IMR-90 (cell line): ENCODE measurements at regions not wholly inside any gene's neighbourhood (a gene's known extent, or its start where the extent isn't known, plus 50 kb on each side); places are given as distances from the start of the nearest gene placed in this dataset.

Experiments
- ATAC-seq: fragments of 200-7000 bp; cut with Tn5 transposase; 2 replicates; pipeline ENCODE4 v1.9.1; 2020; ENCODE audit warnings: low read depth, mild to moderate bottlenecking, moderate library complexity
- BruUV-seq: library from RNA; stranded (reverse); fragments of 400-500 nt; replicated peaks from 2 replicates; lab custom pipeline; 2021; lab: Mats Ljungman, UMichigan
- CTCF ChIA-PET: fragments of 300-600 bp; formaldehyde crosslinking; extraction: SDS; loops from one replicate; lab custom pipeline; 2021; ENCODE audit warnings: antibody characterized with exemption; lab: Yijun Ruan, JAX
- POLR2A ChIA-PET: fragments of 300-600 bp; sonication (Branson Sonifier 250); formaldehyde crosslinking; loops from one replicate; lab custom pipeline; 2022; ENCODE audit warnings: antibody characterized with exemption; ENCODE audit not compliant: unreplicated experiment; lab: Charles Lee
- DNase-seq: peaks from one replicate; pipeline ENCODE4 v3.0.0; 2013
- H2AFZ ChIP-seq: replicated peaks from 2 replicates; pipeline ENCODE3; 2013; ENCODE audit warnings: low read length, mild to moderate bottlenecking; ENCODE audit not compliant: poor library complexity
- H2AK5ac ChIP-seq: 2 replicates; pipeline ENCODE4 v1.6.1; 2013; ENCODE audit warnings: low read depth, low read length, inconsistent platforms
- H2AK9ac ChIP-seq: replicated peaks from 2 replicates; pipeline ENCODE3; 2013; ENCODE audit warnings: mild to moderate bottlenecking, low read depth, low read length, moderate library complexity; ENCODE audit not compliant: poor library complexity
- H2BK120ac ChIP-seq: 2 replicates; pipeline ENCODE4 v1.6.1; 2013; ENCODE audit warnings: low read depth, low read length, inconsistent platforms
- H2BK15ac ChIP-seq: 3 replicates; pipeline ENCODE4 v1.6.1; 2013; ENCODE audit warnings: low read depth, low read length, inconsistent platforms
- H2BK20ac ChIP-seq: 2 replicates; pipeline ENCODE4 v1.6.1; 2013; ENCODE audit warnings: low read depth, mild to moderate bottlenecking, inconsistent platforms, low read length, moderate library complexity
- H2BK5ac ChIP-seq: 2 replicates; pipeline ENCODE4 v1.6.1; 2013; ENCODE audit warnings: mild to moderate bottlenecking, low read depth, low read length, inconsistent platforms; ENCODE audit not compliant: poor library complexity, severe bottlenecking
- H3K14ac ChIP-seq: replicated peaks from 2 replicates; pipeline ENCODE4 v1.6.1; 2013; ENCODE audit warnings: low read depth, low read length, inconsistent platforms
- H3K18ac ChIP-seq: 2 replicates; pipeline ENCODE4 v1.6.1; 2013; ENCODE audit warnings: low read depth, low read length, control low read depth
- H3K23ac ChIP-seq: 2 replicates; pipeline ENCODE4 v1.6.1; 2013; ENCODE audit warnings: low read depth, low read length, inconsistent platforms
- H3K27ac ChIP-seq: 2 replicates; pipeline ENCODE4 v1.5.1; 2013; ENCODE audit warnings: mild to moderate bottlenecking, control low read depth, low read length; ENCODE audit not compliant: insufficient read depth
- H3K27me3 ChIP-seq: 2 replicates; pipeline ENCODE4 v1.6.1; 2013; ENCODE audit warnings: low read length; ENCODE audit not compliant: control insufficient read depth, insufficient read depth
- H3K36me3 ChIP-seq: 2 replicates; pipeline ENCODE4 v1.6.1; 2013; ENCODE audit warnings: low read length, mixed read lengths; ENCODE audit not compliant: control insufficient read depth, insufficient read depth
- H3K4ac ChIP-seq: 2 replicates; pipeline ENCODE4 v1.6.1; 2013; ENCODE audit warnings: low read depth, low read length, inconsistent platforms
- H3K4me1 ChIP-seq: 2 replicates; pipeline ENCODE4 v1.6.1; 2013; ENCODE audit warnings: low read length, mixed read lengths; ENCODE audit not compliant: control insufficient read depth, insufficient read depth
- H3K4me2 ChIP-seq: 2 replicates; pipeline ENCODE4 v1.6.1; 2013; ENCODE audit warnings: low read depth, mild to moderate bottlenecking, control low read depth, low read length, moderate library complexity
- H3K4me3 ChIP-seq: 2 replicates; pipeline ENCODE4 v1.5.1; 2013; ENCODE audit warnings: low read depth, mild to moderate bottlenecking, control low read depth, low read length, moderate library complexity; ENCODE audit not compliant: insufficient read depth
- H3K56ac ChIP-seq: 2 replicates; pipeline ENCODE4 v1.6.1; 2013; ENCODE audit warnings: low read length, inconsistent platforms; ENCODE audit not compliant: insufficient read depth; ENCODE audit errors: extremely low read depth
- H3K79me1 ChIP-seq, 2 experiments: 2 replicates each; pipeline ENCODE4 v1.6.1; 2013; ENCODE audit warnings: low read length in 2 of 2, inconsistent platforms in 1 of 2, low read depth in 1 of 2
- H3K9ac ChIP-seq: 2 replicates; pipeline ENCODE4 v1.6.1; 2013; ENCODE audit warnings: low read depth, low read length, control low read depth
- H3K9me1 ChIP-seq: 2 replicates; pipeline ENCODE4 v1.6.1; 2013; ENCODE audit warnings: low read length, inconsistent platforms; ENCODE audit not compliant: insufficient read depth
- H3K9me3 ChIP-seq: 2 replicates; pipeline ENCODE4 v1.6.1; 2013; ENCODE audit warnings: low read length; ENCODE audit not compliant: control insufficient read depth, insufficient read depth
- H4K20me1 ChIP-seq: 2 replicates; pipeline ENCODE4 v1.6.1; 2013; ENCODE audit warnings: low read length, inconsistent platforms; ENCODE audit not compliant: insufficient read depth
- H4K5ac ChIP-seq: 2 replicates; pipeline ENCODE4 v1.6.1; 2013; ENCODE audit warnings: mild to moderate bottlenecking, low read depth, low read length, control low read depth
- H4K8ac ChIP-seq, 2 experiments: 2 replicates each; pipeline ENCODE4 v1.6.1; 2013; ENCODE audit warnings: low read depth in 2 of 2, low read length in 2 of 2, control low read depth in 1 of 2, inconsistent platforms in 1 of 2
- H4K91ac ChIP-seq: 2 replicates; pipeline ENCODE4 v1.6.1; 2013; ENCODE audit warnings: low read depth, low read length, inconsistent platforms; ENCODE audit not compliant: insufficient read depth
- BHLHE40 ChIP-seq: fragments of 150-350 bp; IDR thresholded peaks from 2 replicates; pipeline ENCODE4 v1.6.1; 2016; ENCODE audit warnings: mild to moderate bottlenecking, low read depth, low read length
- CEBPB ChIP-seq: IDR thresholded peaks from 2 replicates; pipeline ENCODE4 v1.6.1; 2012; ENCODE audit warnings: low read depth, low read length, improper control_type of control experiment
- CHD1 ChIP-seq: IDR thresholded peaks from 2 replicates; pipeline ENCODE4 v1.6.1; 2012; ENCODE audit warnings: low read depth, low read length, improper control_type of control experiment
- FOS ChIP-seq: fragments of 150-350 bp; IDR thresholded peaks from 2 replicates; pipeline ENCODE4 v1.6.1; 2016; ENCODE audit warnings: low read depth, low read length
- MAFK ChIP-seq: IDR thresholded peaks from 2 replicates; pipeline ENCODE4 v1.6.1; 2012; ENCODE audit warnings: low read depth, low read length, improper control_type of control experiment
- MAZ ChIP-seq: IDR thresholded peaks from 2 replicates; pipeline ENCODE4 v1.6.1; 2012; ENCODE audit warnings: low read depth, mild to moderate bottlenecking, low read length, improper control_type of control experiment, moderate library complexity, borderline replicate concordance
- MXI1 ChIP-seq: IDR thresholded peaks from 2 replicates; pipeline ENCODE4 v1.6.1; 2012; ENCODE audit warnings: low read depth, mild to moderate bottlenecking, low read length, moderate library complexity, borderline replicate concordance
- NFE2L2 ChIP-seq: fragments of 150-350 bp; IDR thresholded peaks from 2 replicates; pipeline ENCODE4 v1.6.1; 2016; ENCODE audit warnings: low read depth, mild to moderate bottlenecking, low read length
- POLR2A ChIP-seq: IDR thresholded peaks from 2 replicates; pipeline ENCODE4 v1.6.1; 2012; ENCODE audit warnings: mild to moderate bottlenecking, low read depth, low read length
- RAD21 ChIP-seq: IDR thresholded peaks from 2 replicates; pipeline ENCODE4 v1.6.1; 2012; ENCODE audit warnings: low read length, improper control_type of control experiment
- RCOR1 ChIP-seq: IDR thresholded peaks from 2 replicates; pipeline ENCODE4 v1.6.1; 2012; ENCODE audit warnings: mild to moderate bottlenecking, low read length, improper control_type of control experiment; ENCODE audit not compliant: insufficient replicate concordance
- SMC3 ChIP-seq: fragments of 150-350 bp; IDR thresholded peaks from 2 replicates; pipeline ENCODE4 v1.6.1; 2016; ENCODE audit warnings: low read depth, mild to moderate bottlenecking, antibody characterized with exemption, low read length, moderate library complexity
- WGBS, 2 experiments: methylation state at CpG; one replicate each; pipeline versions ENCODE4 v1.1.5 to v1.1.7; 2013; ENCODE audit warnings: missing lambda C conversion rate in 2 of 2; ENCODE audit not compliant: insufficient read length in 1 of 2; ENCODE audit errors: extremely low coverage in 2 of 2; 5-methylcytosine and 5-hydroxymethylcytosine counted together
- dilution Hi-C: fragments of 300-500 bp; cut with HindIII; formaldehyde crosslinking; loops from one replicate; pipeline ENCODE4 v1.14.3; 2018; ENCODE audit warnings: low sequenced_read_pairs; ENCODE audit not compliant: unreplicated experiment
- in situ Hi-C: fragments of 300-500 bp; cut with MboI; formaldehyde crosslinking; loops from 3 replicates; pipeline ENCODE4 v1.14.3; 2019; ENCODE audit warnings: low sequenced_read_pairs, inconsistent platforms, mixed read lengths
- intact Hi-C: fragments of 100-400 bp; cut with micrococcal nuclease; formaldehyde crosslinking; loops from 2 replicates; pipeline ENCODE4 v1.10.0; 2022
- TF ChIP-seq, protein P1 (sequence below): conservative IDR thresholded peaks from 2 replicates; pipeline ENCODE4 v1.5.1; 2012; ENCODE audit warnings: mild to moderate bottlenecking, low read depth, low read length, improper control_type of control experiment
- TF ChIP-seq, protein P2 (sequence below): fragments of 150-350 bp; IDR thresholded peaks from 2 replicates; pipeline ENCODE4 v1.6.1; 2017; ENCODE audit warnings: mild to moderate bottlenecking, antibody characterized with exemption, low read length, low read depth
- TF ChIP-seq, protein P3 (sequence below): fragments of 150-350 bp; IDR thresholded peaks from 2 replicates; pipeline ENCODE4 v1.6.1; 2016; ENCODE audit warnings: low read depth, mild to moderate bottlenecking, low read length, moderate library complexity, borderline replicate concordance

DNA sequence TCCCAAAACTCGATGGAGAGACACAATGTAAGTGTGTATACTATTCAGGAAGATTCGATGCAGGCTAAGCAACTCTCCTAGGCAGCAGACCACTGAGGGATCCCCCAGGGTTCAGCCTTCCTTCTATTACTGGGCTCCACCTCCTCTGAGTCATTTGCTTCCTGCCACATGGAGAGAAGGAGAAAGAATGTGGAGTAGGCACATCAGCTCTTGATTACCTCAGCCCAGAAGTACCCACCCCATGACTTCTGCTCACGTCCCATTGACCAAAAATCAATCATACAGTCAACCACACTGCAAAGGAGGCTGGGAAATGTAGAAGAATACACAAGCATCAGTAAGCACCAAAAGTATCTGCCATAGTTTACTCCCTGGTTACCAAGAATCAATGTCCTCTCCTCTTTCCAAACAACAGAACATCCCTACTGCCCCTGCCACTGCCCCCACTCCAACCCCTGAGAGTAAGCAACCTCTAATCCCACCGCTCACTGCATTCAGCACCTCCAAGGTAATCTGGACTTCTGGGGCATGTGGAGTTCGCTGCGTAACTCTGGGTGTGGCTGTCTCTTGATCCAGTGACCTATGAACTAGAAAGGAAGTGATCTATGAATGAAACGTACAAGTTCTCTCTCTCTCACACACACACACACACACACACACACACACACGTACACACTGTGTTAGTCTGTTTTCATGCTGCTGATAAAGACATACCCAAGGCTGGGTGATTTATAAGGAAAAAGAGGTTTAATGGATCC, 91.2 kb upstream of the C1QTNF7 start:
- intact Hi-C loops: no loop called here
- peak overlapping the region; percentile 62 to 72; a peak in 3 of 4 replicates for H4K8ac ChIP-seq
- no peak overlapping the region for H3K4me3 ChIP-seq
- H3K18ac ChIP-seq: peak overlapping the region; percentile 90
- peak overlapping the region; percentile 83 for H2BK20ac ChIP-seq
- no peak overlapping the region for H3K4me2 ChIP-seq
- peaks cover 10% of the 10 kb centered on the region for H3K4me1 ChIP-seq
- no peaks in the 10 kb centered on the region for H3K36me3 ChIP-seq
- H4K20me1 ChIP-seq: no peaks in the 10 kb centered on the region
- dilution Hi-C loops: no loop called here
- H3K4ac ChIP-seq: peak overlapping the region; percentile 88
- H2AFZ ChIP-seq: peak overlapping the region; percentile 66
- H2AK9ac ChIP-seq: peak overlapping the region; percentile 84
- ATAC-seq (peak; percentile 76), DNase-seq (peak; percentile 92)
- H2BK15ac ChIP-seq: peak overlapping the region; percentile 95; the same call in 2 of the 3 replicates
- no peaks in the 10 kb centered on the region for H3K79me1 ChIP-seq
- in situ Hi-C loops: loop anchor here (10.0 to 25.0 kb wide), 2 partner anchors 118 to 1424 kb away; no protein-coding TSS in a partner anchor
- peak overlapping the region; percentile 83 for H2AK5ac ChIP-seq
- H3K9ac ChIP-seq: no peak overlapping the region
- H3K9me3 ChIP-seq: no peaks in the 10 kb centered on the region
- H2BK120ac ChIP-seq: peak overlapping the region; percentile 85
- H4K91ac ChIP-seq: peak overlapping the region; percentile 86
- peak overlapping the region; percentile 16; the same call in 1 of the 2 replicates for H3K56ac ChIP-seq
- BruUV-seq: no TSS peak
- peak overlapping the region; percentile 81 for H4K5ac ChIP-seq
- ChIA-PET CTCF (no interaction called here), POLR2A (no interaction called here)
- H3K27ac ChIP-seq: peak overlapping the region; percentile 10
- peaks cover 2% of the 10 kb centered on the region for H3K27me3 ChIP-seq
- peaks cover 8% of the 10 kb centered on the region for H3K9me1 ChIP-seq
- WGBS, 2 experiments: no CpG with 5 or more reads among the region's 8 CpGs
- H3K23ac ChIP-seq: peak overlapping the region; percentile 70; the same call in 1 of the 2 replicates
- peak overlapping the region; percentile 66 for H2BK5ac ChIP-seq
- peak overlapping the region; percentile 78 for H3K14ac ChIP-seq
- TF ChIP-seq, protein P1, sequence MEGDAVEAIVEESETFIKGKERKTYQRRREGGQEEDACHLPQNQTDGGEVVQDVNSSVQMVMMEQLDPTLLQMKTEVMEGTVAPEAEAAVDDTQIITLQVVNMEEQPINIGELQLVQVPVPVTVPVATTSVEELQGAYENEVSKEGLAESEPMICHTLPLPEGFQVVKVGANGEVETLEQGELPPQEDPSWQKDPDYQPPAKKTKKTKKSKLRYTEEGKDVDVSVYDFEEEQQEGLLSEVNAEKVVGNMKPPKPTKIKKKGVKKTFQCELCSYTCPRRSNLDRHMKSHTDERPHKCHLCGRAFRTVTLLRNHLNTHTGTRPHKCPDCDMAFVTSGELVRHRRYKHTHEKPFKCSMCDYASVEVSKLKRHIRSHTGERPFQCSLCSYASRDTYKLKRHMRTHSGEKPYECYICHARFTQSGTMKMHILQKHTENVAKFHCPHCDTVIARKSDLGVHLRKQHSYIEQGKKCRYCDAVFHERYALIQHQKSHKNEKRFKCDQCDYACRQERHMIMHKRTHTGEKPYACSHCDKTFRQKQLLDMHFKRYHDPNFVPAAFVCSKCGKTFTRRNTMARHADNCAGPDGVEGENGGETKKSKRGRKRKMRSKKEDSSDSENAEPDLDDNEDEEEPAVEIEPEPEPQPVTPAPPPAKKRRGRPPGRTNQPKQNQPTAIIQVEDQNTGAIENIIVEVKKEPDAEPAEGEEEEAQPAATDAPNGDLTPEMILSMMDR: no peak
- TF ChIP-seq CHD1 (no peak), MAFK (no peak), CEBPB (no peak), RAD21 (no peak), NFE2L2 (no peak), FOS (no peak), MAZ (no peak), RCOR1 (no peak), MXI1 (no peak), BHLHE40 (no peak), POLR2A (no peak), SMC3 (no peak)
- TF ChIP-seq, protein P2, sequence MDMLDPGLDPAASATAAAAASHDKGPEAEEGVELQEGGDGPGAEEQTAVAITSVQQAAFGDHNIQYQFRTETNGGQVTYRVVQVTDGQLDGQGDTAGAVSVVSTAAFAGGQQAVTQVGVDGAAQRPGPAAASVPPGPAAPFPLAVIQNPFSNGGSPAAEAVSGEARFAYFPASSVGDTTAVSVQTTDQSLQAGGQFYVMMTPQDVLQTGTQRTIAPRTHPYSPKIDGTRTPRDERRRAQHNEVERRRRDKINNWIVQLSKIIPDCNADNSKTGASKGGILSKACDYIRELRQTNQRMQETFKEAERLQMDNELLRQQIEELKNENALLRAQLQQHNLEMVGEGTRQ: no peak; the same call in 1 of the 2 replicates
- TF ChIP-seq, protein P3, sequence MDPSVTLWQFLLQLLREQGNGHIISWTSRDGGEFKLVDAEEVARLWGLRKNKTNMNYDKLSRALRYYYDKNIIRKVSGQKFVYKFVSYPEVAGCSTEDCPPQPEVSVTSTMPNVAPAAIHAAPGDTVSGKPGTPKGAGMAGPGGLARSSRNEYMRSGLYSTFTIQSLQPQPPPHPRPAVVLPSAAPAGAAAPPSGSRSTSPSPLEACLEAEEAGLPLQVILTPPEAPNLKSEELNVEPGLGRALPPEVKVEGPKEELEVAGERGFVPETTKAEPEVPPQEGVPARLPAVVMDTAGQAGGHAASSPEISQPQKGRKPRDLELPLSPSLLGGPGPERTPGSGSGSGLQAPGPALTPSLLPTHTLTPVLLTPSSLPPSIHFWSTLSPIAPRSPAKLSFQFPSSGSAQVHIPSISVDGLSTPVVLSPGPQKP: no peak
